HEK293T (cell line): ENCODE measurements at regions not wholly inside any gene's neighbourhood (a gene's known extent, or its start where the extent isn't known, plus 50 kb on each side); places are given as distances from the start of the nearest gene placed in this dataset.

Source experiments
- BHLHE40 ChIP-seq: fragments of 450-650 bp; IDR thresholded peaks from 2 replicates; pipeline ENCODE4 v1.6.1; 2016; ENCODE audit warnings: mild to moderate bottlenecking, moderate library complexity, borderline replicate concordance
- NFRKB ChIP-seq: fragments of 450-650 bp; IDR thresholded peaks from 2 replicates; pipeline ENCODE4 v1.6.1; 2016; ENCODE audit warnings: mild to moderate bottlenecking, moderate library complexity
- SUZ12 ChIP-seq: fragments of 450-650 bp; IDR thresholded peaks from 2 replicates; pipeline ENCODE4 v1.6.1; 2016; ENCODE audit warnings: mild to moderate bottlenecking
- TARDBP ChIP-seq: fragments of 450-650 bp; IDR thresholded peaks from 2 replicates; pipeline ENCODE4 v1.6.1; 2016

- TF ChIP-seq BHLHE40, result no peak
- TF ChIP-seq NFRKB, result no peak
- TF ChIP-seq TARDBP, result no peak
- TF ChIP-seq SUZ12, result no peak
Measured at GRCh38 chr12:67919406-67919805, 69.8 kb upstream of the IFNG-AS1 start.
